NCI-H510A treated with DMSO at 0.1 percent for 48 hours (cell line): ENCODE measurements at regions not wholly inside any gene's neighbourhood (a gene's known extent, or its start where the extent isn't known, plus 50 kb on each side); places are given as distances from the start of the nearest gene placed in this dataset.
"Not testable (repeated sequence)": the region's sequence is repeated elsewhere in the genome, so short reads cannot be mapped to it uniquely, and the experiment has no call there.

Source experiments
- DNase-seq: peaks from one replicate; lab custom pipeline; 2025; lab: John Stamatoyannopoulos, UW

- DNase-seq = no peak
Observed at GRCh38 chr4:132382243-132382642, 766.9 kb upstream of the PCDH10 start.

GRCh38 chr4:132383571-132384199 is 765.4 kb upstream of the PCDH10 start:
- no peak for DNase-seq

- no peak for DNase-seq
Observed at GRCh38 chr4:132384709-132385108, 764.4 kb upstream of the PCDH10 start.

GRCh38 chr4:132386130-132386529 is 763.0 kb upstream of the PCDH10 start:
- no peak for DNase-seq

- no peak for DNase-seq
Observed at GRCh38 chr4:132387060-132387459, 762.0 kb upstream of the PCDH10 start.

- DNase-seq = no peak
Observed at GRCh38 chr4:132395561-132395960, 753.5 kb upstream of the PCDH10 start.

GRCh38 chr4:132396636-132397035 is 752.5 kb upstream of the PCDH10 start:
- no peak for DNase-seq

GRCh38 chr4:132417220-132417619 is 731.9 kb upstream of the PCDH10 start:
- DNase-seq = no peak

- no peak for DNase-seq
Observed at GRCh38 chr4:132427125-132427524, 722.0 kb upstream of the PCDH10 start.

GRCh38 chr4:132437117-132437516 is 712.0 kb upstream of the PCDH10 start:
- DNase-seq = no peak

GRCh38 chr4:132445386-132445785 is 703.7 kb upstream of the PCDH10 start:
- no peak for DNase-seq

- DNase-seq = not testable (repeated sequence)
Observed at GRCh38 chr4:132457987-132458386, 691.1 kb upstream of the PCDH10 start.

GRCh38 chr4:132479543-132479942 is 669.6 kb upstream of the PCDH10 start:
- DNase-seq = no peak

- no peak for DNase-seq
Observed at GRCh38 chr4:132488555-132488954, 660.5 kb upstream of the PCDH10 start.

- no peak for DNase-seq
Observed at GRCh38 chr4:132493476-132493875, 655.6 kb upstream of the PCDH10 start.

- not testable (repeated sequence) for DNase-seq
Observed at GRCh38 chr4:132495267-132495812, 653.8 kb upstream of the PCDH10 start.

GRCh38 chr4:132498215-132498614 is 650.9 kb upstream of the PCDH10 start:
- DNase-seq = no peak

GRCh38 chr4:132502096-132502552 is 647.0 kb upstream of the PCDH10 start:
- DNase-seq = no peak

- DNase-seq = no peak
Observed at GRCh38 chr4:132504438-132504837, 644.7 kb upstream of the PCDH10 start.

- no peak for DNase-seq
Observed at GRCh38 chr4:132506568-132506967, 642.5 kb upstream of the PCDH10 start.

- no peak for DNase-seq
Observed at GRCh38 chr4:132513491-132513890, 635.6 kb upstream of the PCDH10 start.

GRCh38 chr4:132526652-132527051 is 622.4 kb upstream of the PCDH10 start:
- no peak for DNase-seq

- no peak for DNase-seq
Observed at GRCh38 chr4:132527817-132528216, 621.3 kb upstream of the PCDH10 start.

- peak; percentile 32 for DNase-seq
Observed at GRCh38 chr4:132530861-132531260, 618.2 kb upstream of the PCDH10 start.
